ELR (cell line): ENCODE measurements at regions not wholly inside any gene's neighbourhood (a gene's known extent, or its start where the extent isn't known, plus 50 kb on each side); places are given as distances from the start of the nearest gene placed in this dataset.
A peak's percentile ranks its signal among the peaks of the same experiment; 100 is the strongest.

Experiments used
- DNase-seq: peaks from one replicate; pipeline ENCODE4 v3.0.0-alpha.2; 2015; ENCODE audit warnings: low read depth

DNA sequence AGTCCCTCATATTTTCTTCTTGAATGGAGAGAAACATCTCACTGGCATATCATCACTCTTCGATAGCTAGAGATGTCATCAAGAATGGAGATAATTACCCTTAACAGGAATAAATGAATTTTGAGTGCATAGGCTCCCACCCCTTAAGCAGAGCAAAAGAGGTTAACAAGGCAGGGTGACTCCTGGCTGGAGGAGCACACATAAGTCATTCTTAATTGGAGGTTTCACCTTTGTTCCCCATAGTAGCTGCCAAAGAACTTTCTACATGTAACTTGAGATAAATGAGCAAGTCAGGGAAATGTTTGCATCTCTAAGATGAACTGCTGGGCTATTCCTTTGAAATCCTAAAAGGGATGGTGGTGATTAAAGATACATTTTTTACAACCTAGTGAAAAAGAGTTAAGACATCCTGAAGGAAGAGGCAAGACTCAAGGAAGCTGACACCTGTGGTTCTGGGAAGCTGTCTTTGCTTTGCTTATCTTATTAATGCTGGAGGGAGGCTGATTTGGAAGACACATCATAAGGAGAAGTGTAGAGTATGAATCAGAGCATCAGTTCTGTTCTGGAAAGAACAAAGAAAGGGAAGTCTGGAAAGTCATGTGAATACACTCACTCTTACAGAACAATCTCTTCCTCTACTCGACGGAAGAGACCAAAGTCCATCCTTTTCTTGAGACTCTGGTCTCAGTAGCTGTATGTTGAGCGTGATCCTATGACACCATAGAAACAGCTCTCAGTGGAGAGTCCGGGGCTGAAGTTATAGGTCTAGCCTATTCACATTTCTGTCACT, 326.3 kb downstream of the OSTF1 start:
- no peak for DNase-seq

DNA sequence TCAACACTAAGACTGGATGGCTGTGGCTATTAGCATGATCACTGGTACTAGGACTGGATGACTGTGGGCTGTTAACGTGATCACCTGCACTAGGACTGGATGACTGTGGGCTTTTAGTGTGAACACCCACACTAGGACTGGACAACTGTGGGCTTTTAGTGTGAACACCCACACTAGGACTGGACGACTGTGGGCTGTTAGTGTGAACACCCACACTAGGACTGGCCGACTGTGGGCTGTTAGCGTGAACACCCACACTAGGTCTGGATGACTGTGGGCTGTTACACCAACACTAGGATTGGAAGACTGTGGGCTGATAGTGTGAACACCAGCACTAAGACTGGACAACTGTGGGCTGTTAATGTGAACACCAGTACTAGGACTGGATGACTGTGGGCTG, 329.2 kb downstream of the OSTF1 start:
- DNase-seq, result no peak

GRCh38 chr9:75418518-75418917, 330.2 kb downstream of the OSTF1 start:
- no peak for DNase-seq

DNA sequence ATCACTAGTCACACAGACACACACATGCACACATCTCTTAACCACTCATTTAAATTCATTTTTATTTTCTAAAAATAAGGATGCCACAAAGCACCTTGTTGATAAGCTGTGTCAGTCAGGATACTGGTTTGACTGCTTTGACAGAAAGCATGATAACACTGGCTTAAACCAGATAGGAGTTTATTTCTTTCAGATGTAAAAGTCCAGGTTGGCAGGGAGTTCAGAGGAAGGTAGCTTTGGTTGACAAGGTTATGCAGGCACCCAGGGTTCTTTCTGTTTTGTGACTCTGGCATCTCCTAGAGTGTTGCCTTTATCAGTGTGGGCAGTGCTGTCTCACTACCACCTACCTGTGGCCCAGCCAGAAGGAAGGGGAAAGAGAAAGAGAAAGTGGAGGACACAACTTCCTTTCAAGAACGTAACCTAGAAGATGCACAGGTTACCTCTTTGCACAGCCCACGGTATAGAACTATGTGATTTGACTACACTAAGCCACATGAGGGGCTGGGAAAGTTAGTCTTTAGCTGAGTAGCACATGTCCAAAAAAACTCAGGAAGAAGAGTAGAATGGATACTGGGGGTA, 334.7 kb downstream of the OSTF1 start:
- no peak for DNase-seq

DNA sequence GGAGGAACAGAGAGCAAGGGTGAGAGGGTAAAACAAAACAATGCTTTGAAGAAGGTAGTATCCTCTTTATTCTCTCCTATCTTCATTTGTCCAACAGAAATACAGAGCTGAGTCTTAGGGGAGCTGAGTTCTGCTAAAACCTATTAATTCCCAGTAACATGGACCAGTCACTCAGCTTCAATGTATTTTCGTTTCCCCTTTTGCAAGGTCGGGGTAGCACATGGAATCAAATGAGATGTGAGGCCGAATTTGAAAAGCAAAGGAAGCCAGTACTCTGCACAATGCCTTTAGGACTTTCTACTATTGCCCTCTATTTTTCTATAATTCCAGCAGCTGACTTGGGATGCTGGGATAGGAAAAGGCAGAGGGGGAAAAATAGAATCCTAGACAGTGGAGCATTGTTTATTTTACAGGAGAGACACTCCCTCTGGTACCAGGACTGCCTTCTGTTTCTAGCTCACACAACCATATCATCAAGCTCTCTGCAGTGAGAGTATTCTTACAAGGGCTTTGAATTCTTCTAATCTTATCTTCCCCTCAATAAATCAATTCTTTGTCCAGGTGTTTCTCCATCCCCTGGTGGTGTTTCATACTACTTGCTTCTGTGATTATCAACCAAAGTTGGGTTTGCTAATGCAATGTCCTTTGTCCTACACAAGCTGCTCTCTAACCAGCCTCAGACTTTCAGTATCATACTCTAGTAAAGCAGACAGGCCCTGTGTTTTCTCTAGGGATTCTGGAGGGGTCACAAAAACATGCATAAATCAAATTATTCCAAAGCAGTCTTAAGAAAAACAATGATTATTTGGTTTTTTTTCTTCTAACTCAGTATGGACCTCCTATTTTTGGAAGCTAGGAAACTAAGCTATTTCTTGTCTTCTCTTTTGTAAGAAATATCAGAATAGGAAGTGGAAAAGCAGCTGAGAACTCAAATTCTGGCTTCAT, 341.5 kb downstream of the OSTF1 start:
- no peak for DNase-seq

- no peak for DNase-seq
These were observed 343.1 kb downstream of the OSTF1 start for GRCh38 chr9:75431375-75431774.

GRCh38 chr9:75432386-75432785, 344.1 kb downstream of the OSTF1 start:
- no peak for DNase-seq

- DNase-seq, result no peak
These were observed 344.6 kb downstream of the OSTF1 start for GRCh38 chr9:75432888-75433287.

GRCh38 chr9:75438716-75439115, 350.4 kb downstream of the OSTF1 start:
- no peak for DNase-seq

DNA sequence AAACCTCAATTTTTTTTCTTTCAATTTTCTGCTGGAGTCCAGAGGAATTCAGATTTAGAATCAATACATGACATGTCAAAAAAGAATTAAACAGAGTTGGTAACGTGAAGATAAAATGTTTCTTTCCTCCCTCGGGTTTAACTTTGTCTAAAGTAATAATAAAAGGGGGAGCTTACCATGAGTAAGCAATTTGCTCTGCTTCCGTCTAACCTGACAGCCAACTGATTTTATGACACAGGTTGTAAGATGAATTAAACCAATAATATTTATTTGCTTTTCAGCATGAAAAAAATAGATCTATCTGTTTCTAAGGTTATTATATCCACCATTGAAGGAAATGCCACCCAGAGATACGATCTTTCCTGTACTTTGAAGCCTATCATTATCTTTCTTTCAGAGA, 352.6 kb downstream of the OSTF1 start:
- no peak for DNase-seq

DNA sequence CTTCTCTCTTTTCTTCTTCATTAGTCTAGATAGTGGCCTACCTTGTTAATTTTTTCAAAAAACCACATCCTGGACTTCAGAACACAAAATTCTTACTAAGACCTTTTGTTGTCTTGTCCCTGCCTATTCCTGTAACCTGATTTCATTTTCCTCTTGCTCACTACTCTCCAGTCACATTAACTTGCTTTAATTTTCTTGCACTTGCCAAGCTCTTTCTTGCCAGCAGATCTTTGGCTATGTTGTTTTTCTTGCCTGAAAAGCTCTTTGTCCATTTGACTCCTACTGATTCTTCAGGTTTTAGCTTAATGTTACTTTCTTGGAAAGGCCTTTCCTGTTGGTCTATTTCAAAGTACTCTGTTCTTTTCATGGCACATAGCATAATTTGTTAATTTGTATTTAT, 356.8 kb downstream of the OSTF1 start:
- no peak for DNase-seq

DNA sequence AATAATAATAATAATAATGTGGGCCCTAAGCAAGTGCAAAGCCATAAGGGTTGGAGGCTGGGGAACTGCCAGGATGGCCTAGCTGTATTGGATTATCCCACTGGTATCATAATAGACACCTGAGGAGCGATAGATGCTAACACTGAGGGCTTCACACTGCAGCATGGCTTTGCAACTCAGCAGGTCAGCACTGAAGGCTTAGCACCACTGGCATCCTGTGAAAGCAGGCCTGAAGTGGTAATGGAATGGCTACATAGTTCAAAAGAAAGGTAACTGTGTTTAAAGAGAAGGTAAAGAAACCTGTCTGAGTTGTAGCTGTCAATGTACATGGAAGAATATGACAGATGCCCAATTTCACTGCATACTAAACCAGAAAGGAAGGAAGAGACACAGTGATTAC, 359.0 kb downstream of the OSTF1 start:
- DNase-seq, result no peak

DNA sequence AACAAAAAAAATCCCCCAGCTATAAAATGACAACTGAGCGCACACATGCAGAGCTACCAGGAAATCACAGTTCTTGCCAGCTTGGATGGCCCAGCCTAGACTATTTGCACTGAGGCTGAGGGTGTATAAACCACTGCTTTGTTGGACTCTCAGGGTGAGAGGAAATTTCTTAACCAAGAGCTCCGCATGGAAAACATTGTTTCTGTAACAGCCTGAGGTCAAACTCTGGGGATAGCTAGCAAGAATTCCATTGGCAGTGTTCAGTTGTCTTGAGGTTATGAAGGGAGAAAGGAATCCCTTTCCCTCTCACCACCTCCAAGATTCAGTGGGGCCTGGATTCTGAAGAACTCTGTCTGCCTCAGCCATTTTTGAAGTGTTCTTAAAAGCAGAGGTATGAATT, 360.0 kb downstream of the OSTF1 start:
- no peak for DNase-seq

DNA sequence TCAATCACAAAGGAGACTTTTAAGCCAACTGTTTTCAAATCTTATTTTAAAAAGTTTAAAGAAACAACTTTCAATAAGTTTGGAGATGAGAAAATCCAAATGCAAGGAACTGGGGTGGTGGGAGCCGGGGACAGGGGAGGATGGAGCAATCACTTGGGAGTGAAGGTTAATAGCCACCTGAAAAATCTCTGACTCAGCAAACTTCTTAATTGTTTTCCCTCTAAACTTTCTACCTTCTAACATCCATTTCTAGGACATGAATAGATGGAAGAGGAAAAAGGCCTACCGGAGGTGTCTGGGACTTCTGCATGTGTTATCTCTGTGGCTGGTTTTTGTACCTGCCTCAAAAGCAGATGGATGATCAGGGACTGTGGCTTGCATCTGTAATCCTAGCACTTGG, 360.6 kb downstream of the OSTF1 start:
- no peak for DNase-seq

GRCh38 chr9:75451045-75451444, 362.7 kb downstream of the OSTF1 start:
- DNase-seq, result no peak

GRCh38 chr9:75451505-75451904, 363.2 kb downstream of the OSTF1 start:
- peak; percentile 2 for DNase-seq

- DNase-seq, result no peak
These were observed 364.2 kb downstream of the OSTF1 start for GRCh38 chr9:75452512-75452911.

DNA sequence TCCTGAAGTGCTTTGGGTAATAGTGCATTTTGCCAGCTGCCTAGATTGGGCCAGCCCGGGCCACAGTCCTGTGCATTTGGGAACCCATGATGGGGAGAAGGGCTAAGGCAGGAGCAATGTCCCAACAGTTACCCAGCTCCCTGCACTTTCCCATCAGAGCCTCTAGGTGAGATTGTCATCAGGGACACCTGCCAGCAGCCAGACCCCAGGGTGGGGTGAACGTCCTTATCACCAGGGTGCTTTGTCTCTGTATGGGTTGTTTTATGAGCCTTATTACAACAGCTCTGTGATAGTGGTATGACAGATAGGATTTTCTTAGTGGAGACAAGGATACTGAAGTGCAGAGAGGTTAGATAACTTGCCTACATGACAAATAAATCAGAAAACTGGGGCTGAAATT, 365.7 kb downstream of the OSTF1 start:
- DNase-seq, result no peak

DNA sequence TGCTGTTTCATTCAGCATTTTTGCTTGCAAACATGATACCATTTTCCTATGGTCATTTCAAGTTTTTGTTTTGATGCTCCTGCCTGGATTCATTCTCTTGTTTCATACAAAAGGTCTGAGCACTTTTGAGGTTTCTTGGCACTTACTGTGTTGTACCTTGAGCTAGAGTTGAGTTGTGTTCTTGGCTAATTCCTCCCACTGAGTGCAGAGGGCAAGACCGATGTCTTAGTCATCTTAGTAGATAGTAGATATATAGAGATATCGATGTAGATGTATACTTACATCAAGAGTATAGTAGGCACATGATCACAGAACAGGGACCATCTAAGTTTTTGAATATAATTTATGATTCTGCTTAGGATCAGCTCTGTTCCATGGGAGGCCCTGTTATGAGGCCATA, 366.6 kb downstream of the OSTF1 start:
- no peak for DNase-seq

DNA sequence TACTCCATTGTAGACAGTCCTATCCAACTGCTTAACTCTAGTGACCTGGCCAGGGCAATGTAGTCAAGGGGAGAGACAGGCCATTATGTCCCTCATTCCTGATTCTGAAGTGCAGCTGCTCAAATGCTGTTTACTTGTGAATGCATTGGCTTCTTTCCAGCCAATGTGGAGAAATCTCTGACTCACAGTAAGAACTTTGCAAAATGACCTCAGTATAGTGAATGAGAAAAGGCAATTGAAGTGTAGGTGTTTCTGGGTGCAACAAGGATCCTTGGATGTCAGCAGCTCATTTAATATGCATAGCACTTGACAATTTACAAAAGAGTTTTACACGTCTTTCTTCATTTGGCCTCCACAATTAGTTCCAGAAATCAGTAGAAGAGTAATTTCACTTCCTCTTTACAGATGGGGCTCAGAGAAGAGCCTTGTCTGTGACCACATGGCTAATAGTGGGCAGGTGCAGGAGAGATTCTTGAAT, 367.2 kb downstream of the OSTF1 start:
- no peak for DNase-seq

GRCh38 chr9:75456698-75457097, 368.4 kb downstream of the OSTF1 start:
- no peak for DNase-seq

- no peak for DNase-seq
These were observed 369.2 kb downstream of the OSTF1 start for GRCh38 chr9:75457474-75458011.
